PC-3 (cell line): ENCODE measurements at regions not wholly inside any gene's neighbourhood (a gene's known extent, or its start where the extent isn't known, plus 50 kb on each side); places are given as distances from the start of the nearest gene placed in this dataset.

Experiments used
- ATAC-seq: fragments of 200-7000 bp; cut with Tn5 transposase; 2 replicates; pipeline ENCODE4 v1.9.1; 2020; ENCODE audit warnings: mild to moderate bottlenecking, moderate library complexity
- BruUV-seq: library from RNA; stranded (reverse); fragments of 400-500 nt; replicated peaks from 2 replicates; lab custom pipeline; 2021; lab: Mats Ljungman, UMichigan
- CTCF ChIA-PET: fragments of 300-600 bp; sonication (Branson Sonifier 250); formaldehyde crosslinking; loops from one replicate; lab custom pipeline; 2022; ENCODE audit warnings: antibody characterized with exemption; lab: Charles Lee
- POLR2A ChIA-PET: fragments of 300-600 bp; sonication (Branson Sonifier 250); formaldehyde crosslinking; loops from one replicate; lab custom pipeline; 2022; ENCODE audit warnings: antibody characterized with exemption; ENCODE audit not compliant: unreplicated experiment; lab: Charles Lee
- DNase-seq: peaks from one replicate; pipeline ENCODE4 v3.0.0-alpha.2; 2015
- H2AFZ ChIP-seq: fragments of 300-600 bp; sonication (generic); 2 replicates; pipeline ENCODE4 v1.6.0; 2016; ENCODE audit warnings: antibody characterized with exemption, low read length
- H3F3A ChIP-seq: fragments of 300-600 bp; sonication (generic); one replicate; pipeline ENCODE4 v1.6.0; 2017; ENCODE audit warnings: antibody characterized with exemption, low read length, control low read depth, mild to moderate bottlenecking; ENCODE audit not compliant: unreplicated experiment
- H3K27ac ChIP-seq: fragments of 300-600 bp; sonication (generic); 2 replicates; pipeline ENCODE4 v1.5.1; 2016; ENCODE audit warnings: mild to moderate bottlenecking, low read length
- H3K27me3 ChIP-seq: fragments of 300-600 bp; sonication (generic); 2 replicates; pipeline ENCODE4 v1.6.1; 2016; ENCODE audit warnings: low read length, mixed read lengths
- H3K36me3 ChIP-seq: fragments of 300-600 bp; sonication (generic); 2 replicates; pipeline ENCODE4 v1.6.1; 2016; ENCODE audit warnings: low read depth, mixed run types, low read length, mixed read lengths
- H3K4me1 ChIP-seq: fragments of 300-600 bp; sonication (generic); 2 replicates; pipeline ENCODE4 v1.5.1; 2016; ENCODE audit warnings: low read length; ENCODE audit not compliant: insufficient read depth
- H3K4me2 ChIP-seq: fragments of 300-600 bp; sonication (generic); 2 replicates; pipeline ENCODE4 v1.6.0; 2016; ENCODE audit warnings: low read length
- H3K4me3 ChIP-seq: fragments of 300-600 bp; sonication (generic); 2 replicates; pipeline ENCODE4 v1.5.1; 2016; ENCODE audit warnings: mild to moderate bottlenecking, low read length, mixed read lengths
- H3K79me2 ChIP-seq: fragments of 300-600 bp; sonication (generic); 2 replicates; pipeline ENCODE4 v1.6.1; 2017; ENCODE audit warnings: low read length, mixed read lengths
- H3K9ac ChIP-seq: fragments of 300-600 bp; sonication (generic); 2 replicates; pipeline ENCODE4 v1.6.0; 2016; ENCODE audit warnings: mild to moderate bottlenecking, low read length
- H3K9me2 ChIP-seq: fragments of 300-600 bp; sonication (generic); replicated peaks from 2 replicates; pipeline ENCODE4 v1.6.1; 2016; ENCODE audit warnings: mixed run types, low read length, mixed read lengths
- H3K9me3 ChIP-seq: fragments of 300-600 bp; sonication (generic); 2 replicates; pipeline ENCODE4 v1.6.1; 2016; ENCODE audit warnings: low read length, mixed read lengths
- H4K20me1 ChIP-seq: fragments of 300-600 bp; sonication (generic); 2 replicates; pipeline ENCODE4 v1.6.1; 2016; ENCODE audit warnings: low read length, mixed read lengths
- CTCF ChIP-seq: fragments of 300-600 bp; sonication (generic); conservative IDR thresholded peaks from 2 replicates; pipeline ENCODE4 v1.5.1; 2017; ENCODE audit warnings: antibody characterized with exemption, low read depth, mild to moderate bottlenecking, low read length
- EZH2 ChIP-seq: fragments of 300-600 bp; sonication (generic); IDR thresholded peaks from one replicate; pipeline ENCODE4 v1.6.1; 2017; ENCODE audit warnings: antibody characterized with exemption, mild to moderate bottlenecking, low read length; ENCODE audit not compliant: unreplicated experiment
- EZH2phosphoT487 ChIP-seq: fragments of 300-600 bp; sonication (generic); IDR thresholded peaks from 2 replicates; pipeline ENCODE4 v1.6.1; 2018; ENCODE audit warnings: mild to moderate bottlenecking, antibody characterized with exemption, low read length, borderline replicate concordance
- intact Hi-C: fragments of 100-400 bp; cut with micrococcal nuclease; formaldehyde crosslinking; loops from 2 replicates; pipeline ENCODE4 v1.9.0; 2023

- no peak for TF ChIP-seq EZH2phosphoT487
- TF ChIP-seq CTCF = no peak
- TF ChIP-seq EZH2 = no peak
- no peak overlapping the region for H2AFZ ChIP-seq
- H3K4me3 ChIP-seq = no peak overlapping the region
- H3K27ac ChIP-seq = no peak overlapping the region
- DNase-seq (no peak), ATAC-seq (no peak)
- H3K36me3 ChIP-seq = no peaks in the 10 kb centered on the region
- no peaks in the 10 kb centered on the region for H3K4me1 ChIP-seq
- CTCF ChIA-PET = no interaction called here
- H3K9me3 ChIP-seq = peaks cover 18% of the 10 kb centered on the region
- H4K20me1 ChIP-seq = no peaks in the 10 kb centered on the region
- no peak overlapping the region for H3K4me2 ChIP-seq
- POLR2A ChIA-PET = no interaction called here
- no peaks in the 10 kb centered on the region for H3F3A ChIP-seq
- H3K9me2 ChIP-seq = no peaks in the 10 kb centered on the region
- BruUV-seq = no TSS peak
- no peaks in the 10 kb centered on the region for H3K27me3 ChIP-seq
- no peaks in the 10 kb centered on the region for H3K79me2 ChIP-seq
- intact Hi-C loops = no loop called here
- H3K9ac ChIP-seq = no peak overlapping the region
Observed at GRCh38 chr18:4511166-4511565, 56.1 kb upstream of the DLGAP1 start.

GRCh38 chr18:4510711-4511110, 55.6 kb upstream of the DLGAP1 start:
- no peaks in the 10 kb centered on the region for H3K79me2 ChIP-seq
- H3K36me3 ChIP-seq = no peaks in the 10 kb centered on the region
- no peak overlapping the region for H2AFZ ChIP-seq
- no peaks in the 10 kb centered on the region for H3K4me1 ChIP-seq
- TF ChIP-seq CTCF = no peak
- TF ChIP-seq EZH2 = no peak
- no peak for TF ChIP-seq EZH2phosphoT487
- no peak overlapping the region for H3K4me3 ChIP-seq
- H3K27ac ChIP-seq = no peak overlapping the region
- peaks cover 16% of the 10 kb centered on the region for H3K9me3 ChIP-seq
- no peaks in the 10 kb centered on the region for H3F3A ChIP-seq
- intact Hi-C loops = no loop called here
- H4K20me1 ChIP-seq = no peaks in the 10 kb centered on the region
- ATAC-seq (no peak), DNase-seq (no peak)
- H3K9ac ChIP-seq = no peak overlapping the region
- POLR2A ChIA-PET = no interaction called here
- no TSS peak for BruUV-seq
- no peaks in the 10 kb centered on the region for H3K27me3 ChIP-seq
- no peak overlapping the region for H3K4me2 ChIP-seq
- no peaks in the 10 kb centered on the region for H3K9me2 ChIP-seq
- CTCF ChIA-PET = no interaction called here

- no peak overlapping the region for H3K4me3 ChIP-seq
- BruUV-seq = no TSS peak
- no peaks in the 10 kb centered on the region for H3K27me3 ChIP-seq
- H3K9me2 ChIP-seq = no peaks in the 10 kb centered on the region
- H3K9ac ChIP-seq = no peak overlapping the region
- intact Hi-C loops = no loop called here
- H3K79me2 ChIP-seq = no peaks in the 10 kb centered on the region
- H3K4me1 ChIP-seq = no peaks in the 10 kb centered on the region
- no peak overlapping the region for H2AFZ ChIP-seq
- ChIA-PET POLR2A (no interaction called here), CTCF (no interaction called here)
- ATAC-seq (no peak), DNase-seq (no peak)
- peaks cover 13% of the 10 kb centered on the region for H3K9me3 ChIP-seq
- H3F3A ChIP-seq = no peaks in the 10 kb centered on the region
- H4K20me1 ChIP-seq = no peaks in the 10 kb centered on the region
- no peak for TF ChIP-seq EZH2phosphoT487
- no peak for TF ChIP-seq CTCF
- TF ChIP-seq EZH2 = no peak
- H3K36me3 ChIP-seq = no peaks in the 10 kb centered on the region
- no peak overlapping the region for H3K4me2 ChIP-seq
- H3K27ac ChIP-seq = no peak overlapping the region
Observed at GRCh38 chr18:4510160-4510559, 55.1 kb upstream of the DLGAP1 start.
